Limb (tissue), 2 donors: ENCODE measurements at regions not wholly inside any gene's neighbourhood (a gene's known extent, or its start where the extent isn't known, plus 50 kb on each side); places are given as distances from the start of the nearest gene placed in this dataset.

Source experiments
- DNase-seq, 2 donors: peaks; one replicate each; pipeline ENCODE4 v3.0.0-alpha.2; 2016; ENCODE audit errors: extremely low spot score in 2 of 2

DNA sequence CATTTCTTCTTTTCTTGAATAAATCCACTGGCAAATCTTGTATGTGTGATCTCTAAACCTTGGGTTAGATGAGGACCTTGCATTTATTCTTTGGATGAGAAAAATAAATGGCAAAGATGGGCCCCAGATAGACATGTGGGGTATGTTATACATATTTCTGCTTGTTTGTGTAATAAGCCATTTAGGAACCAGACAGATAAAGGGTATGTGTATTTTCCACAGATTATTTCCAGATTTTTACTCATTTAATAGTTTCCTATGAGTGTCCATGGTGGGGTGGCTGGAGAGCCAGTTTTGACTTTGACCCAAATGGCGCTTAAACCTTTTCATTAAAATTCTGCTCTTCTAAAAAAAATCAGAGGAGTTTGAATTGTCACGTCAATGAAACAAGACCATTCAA, 102.8 kb downstream of the MYCN start:
- no peak for DNase-seq

DNA sequence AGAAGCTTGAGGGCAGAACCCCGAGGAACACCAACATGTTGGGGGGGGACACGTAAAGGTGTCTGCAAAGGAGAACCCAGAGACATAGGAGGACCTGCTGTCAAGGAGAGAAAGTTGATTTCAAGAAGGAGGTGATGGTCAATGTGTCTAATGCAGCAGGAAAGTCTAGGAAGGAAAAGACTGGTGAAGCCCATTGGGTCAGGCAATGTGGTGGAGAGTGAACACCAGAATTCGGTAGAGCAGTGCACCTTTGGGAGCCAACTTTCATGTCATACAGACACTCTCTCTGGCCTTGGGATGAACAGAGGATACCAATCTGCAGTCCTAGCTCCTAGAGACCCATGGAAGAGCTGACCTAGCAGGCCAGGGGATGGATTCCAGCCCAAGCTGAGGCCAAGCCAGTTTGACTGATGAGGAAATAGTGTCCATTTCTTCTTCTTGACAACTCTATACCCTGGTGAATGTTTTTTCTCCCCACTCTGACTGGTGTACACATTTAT, 101.9 kb downstream of the MYCN start:
- no peak for DNase-seq

DNA sequence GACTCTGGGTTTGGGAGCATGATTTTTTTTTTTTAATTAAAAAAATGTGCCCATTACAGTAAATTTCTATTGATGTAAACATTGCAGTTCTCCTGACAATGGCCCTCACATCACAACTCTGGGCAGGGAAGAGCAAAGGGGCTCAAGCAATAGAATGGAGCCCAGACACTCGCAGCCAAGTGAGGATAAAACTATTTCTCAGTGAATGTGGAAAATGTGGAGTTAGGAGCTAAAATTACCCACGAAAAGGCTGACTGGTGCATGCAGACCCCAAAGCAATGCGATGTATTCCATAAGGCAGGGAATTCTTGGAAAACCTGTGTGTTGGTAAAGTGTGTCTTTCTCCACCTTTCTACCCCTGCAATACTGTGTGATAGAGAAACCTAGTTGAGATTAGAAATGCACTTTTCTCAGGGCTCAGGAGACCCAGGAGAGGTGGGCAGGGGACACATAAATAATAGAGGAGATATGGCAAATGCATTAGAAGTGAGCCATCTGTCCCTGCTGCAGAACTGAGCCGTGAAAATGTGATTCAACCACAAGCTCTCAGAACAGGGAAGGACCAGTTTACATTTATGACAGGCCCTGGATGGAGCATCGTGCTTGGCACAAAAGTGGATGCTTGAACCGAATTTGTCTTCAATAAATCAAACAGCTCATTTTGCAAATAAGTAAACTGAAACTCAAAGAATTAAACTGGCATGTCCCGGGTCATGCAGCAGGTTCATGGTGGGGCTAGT, 100.1 kb downstream of the MYCN start:
- DNase-seq, result no peak

DNA sequence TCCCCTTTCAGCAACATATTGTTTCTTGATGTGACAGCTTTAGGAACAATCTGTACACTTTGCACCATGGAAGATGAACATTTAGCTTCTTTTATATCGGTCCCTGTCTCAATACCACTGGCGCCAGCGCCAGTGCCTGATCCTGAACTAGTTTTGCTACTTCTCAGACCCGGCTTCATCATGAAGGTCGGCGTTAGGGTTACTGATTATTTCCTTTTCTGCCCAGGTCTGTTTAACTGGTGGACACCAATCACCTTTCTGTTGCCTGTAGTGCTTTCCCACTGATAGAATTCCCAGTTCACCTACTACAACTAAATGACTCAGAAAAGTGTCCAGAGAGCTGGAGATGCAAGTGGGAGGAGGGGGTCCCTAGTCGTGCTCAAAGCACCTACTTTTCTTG, 99.5 kb downstream of the MYCN start:
- DNase-seq, result no peak

DNA sequence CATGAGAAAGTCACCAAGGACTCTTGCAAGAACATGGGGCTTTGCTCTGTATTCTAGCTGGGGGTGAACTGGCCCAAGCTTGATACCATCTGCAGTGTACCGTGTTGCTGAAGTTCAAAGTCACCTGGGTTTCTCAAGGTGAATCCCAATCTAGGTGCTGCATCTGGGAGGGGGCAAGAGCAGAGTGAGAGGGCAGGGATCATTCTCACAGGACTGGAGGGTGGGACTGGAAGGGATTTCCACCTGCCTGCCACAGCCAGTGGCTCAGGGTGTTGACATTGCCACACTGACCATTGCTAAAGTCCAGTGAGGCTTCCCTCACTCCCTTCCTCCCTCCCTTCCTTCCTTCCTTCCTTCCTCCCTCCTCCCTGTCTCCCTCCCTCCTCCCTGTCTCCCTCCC, 98.7 kb downstream of the MYCN start:
- no peak for DNase-seq

DNA sequence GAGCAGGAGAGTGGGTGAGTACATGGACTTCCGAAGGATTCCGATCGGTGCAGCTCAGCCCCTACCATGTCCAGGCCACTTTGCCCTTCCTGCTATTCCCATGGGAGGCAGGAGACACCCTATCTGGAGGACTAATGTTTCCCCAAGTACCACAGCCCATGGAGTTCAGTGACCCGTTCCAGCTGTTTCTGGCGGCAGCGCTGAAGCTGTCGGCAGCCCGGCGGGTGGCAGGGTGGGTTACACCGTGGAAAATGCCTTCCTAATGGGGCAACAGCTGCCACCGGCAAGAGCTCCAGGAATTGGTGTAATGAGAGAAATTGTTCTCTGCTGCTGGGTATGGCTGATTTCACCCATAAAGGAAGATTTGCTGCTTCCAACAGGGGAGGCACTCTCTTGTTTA, 98.3 kb downstream of the MYCN start:
- peak; percentile 43 to 71 for DNase-seq

DNA sequence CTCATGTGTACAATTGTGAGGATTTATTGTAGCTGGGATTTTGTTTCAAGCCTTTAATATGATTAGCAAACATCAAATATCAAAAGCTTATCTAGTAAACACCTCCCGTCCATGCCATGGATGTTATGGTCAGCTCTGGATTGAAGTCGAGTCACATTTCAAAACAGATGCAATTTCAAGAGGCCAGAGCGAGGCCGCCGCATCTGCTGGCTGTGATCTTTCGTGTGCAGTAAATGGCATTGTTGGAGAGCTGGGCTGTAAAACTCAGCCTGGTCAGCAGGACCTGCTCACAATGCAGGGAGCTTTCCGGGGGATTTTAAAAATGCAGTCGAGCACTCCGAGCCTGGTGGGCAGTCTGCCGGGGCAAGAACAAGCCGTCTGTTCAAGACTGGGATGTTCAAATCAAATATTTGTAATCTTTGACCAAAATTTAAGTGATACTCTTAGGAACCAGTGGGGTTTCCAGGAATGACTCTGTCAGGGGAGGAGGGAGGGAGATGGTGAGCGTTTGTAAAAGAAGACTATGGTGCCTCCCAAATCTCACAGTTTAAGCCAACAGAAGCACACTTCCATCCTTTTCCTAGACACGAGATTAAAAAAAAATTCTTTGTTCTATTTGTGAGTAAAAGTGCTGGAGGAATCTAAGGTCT, 97.6 kb downstream of the MYCN start:
- no peak for DNase-seq

DNA sequence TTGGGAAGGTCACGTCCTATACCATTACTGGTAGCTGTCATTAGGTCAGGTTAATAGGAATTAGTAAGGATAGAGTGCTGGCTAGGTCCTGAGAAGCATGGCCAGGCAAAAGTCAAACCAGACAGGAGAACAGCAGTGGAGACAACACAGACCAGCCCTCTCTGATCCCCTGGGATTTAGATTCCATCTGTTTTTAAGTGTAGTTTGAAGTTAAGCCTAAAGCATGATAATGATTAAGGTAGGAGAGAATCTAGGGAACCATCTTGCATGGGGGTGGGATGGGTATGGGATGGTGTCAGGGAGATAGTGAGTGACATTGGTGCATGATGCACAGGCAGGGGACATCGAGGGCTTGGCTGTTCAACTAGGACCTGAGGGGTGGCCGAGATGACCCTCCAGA, 96.6 kb downstream of the MYCN start:
- no peak for DNase-seq

DNA sequence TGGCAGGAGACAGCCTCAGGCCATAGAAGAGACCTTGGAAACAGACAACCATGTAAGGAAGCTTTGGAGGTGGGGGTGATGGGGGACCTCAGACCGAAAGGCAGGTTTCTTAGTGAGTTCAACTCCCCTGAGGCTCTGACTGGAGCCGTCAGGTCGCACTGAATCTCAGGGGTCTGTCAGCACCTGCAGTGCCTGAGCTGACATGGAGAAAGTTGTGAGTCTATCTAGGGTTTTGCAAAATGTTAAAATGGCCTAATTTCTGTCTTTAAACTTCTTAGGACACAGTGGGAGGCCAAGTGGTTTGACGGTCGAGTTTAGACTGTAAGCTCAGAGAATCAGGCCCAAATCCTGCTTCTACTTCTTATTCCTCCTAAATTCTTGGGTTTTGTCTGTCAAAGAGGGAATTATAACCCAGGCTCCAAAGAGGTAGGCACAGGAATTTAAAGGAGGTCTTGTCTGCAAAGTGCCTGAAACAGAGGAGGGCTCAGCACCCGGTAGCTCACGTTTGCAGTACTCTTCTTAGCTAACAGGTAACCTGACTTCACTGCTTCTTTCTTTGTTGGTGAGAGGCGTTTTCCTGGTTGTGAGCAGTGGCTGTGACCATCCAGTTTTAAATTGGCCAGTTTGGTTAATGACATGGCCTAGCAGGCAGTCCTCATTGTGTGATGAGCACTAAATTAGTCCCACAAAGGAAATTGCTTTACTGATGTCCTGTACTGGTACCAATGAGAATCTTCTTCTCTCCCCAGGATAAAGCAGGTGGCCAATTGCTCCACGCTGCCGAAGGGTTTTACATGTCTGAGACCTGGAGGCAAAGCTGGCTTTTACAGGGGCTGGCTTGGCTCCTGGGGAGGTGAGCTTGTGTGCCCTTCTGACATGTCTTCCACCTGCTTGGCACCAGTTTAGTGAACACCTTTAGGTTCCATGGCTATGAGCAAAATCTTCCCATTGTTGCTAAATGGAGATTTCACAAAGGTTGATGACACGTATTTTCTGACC, 95.7 kb downstream of the MYCN start:
- no peak for DNase-seq

DNA sequence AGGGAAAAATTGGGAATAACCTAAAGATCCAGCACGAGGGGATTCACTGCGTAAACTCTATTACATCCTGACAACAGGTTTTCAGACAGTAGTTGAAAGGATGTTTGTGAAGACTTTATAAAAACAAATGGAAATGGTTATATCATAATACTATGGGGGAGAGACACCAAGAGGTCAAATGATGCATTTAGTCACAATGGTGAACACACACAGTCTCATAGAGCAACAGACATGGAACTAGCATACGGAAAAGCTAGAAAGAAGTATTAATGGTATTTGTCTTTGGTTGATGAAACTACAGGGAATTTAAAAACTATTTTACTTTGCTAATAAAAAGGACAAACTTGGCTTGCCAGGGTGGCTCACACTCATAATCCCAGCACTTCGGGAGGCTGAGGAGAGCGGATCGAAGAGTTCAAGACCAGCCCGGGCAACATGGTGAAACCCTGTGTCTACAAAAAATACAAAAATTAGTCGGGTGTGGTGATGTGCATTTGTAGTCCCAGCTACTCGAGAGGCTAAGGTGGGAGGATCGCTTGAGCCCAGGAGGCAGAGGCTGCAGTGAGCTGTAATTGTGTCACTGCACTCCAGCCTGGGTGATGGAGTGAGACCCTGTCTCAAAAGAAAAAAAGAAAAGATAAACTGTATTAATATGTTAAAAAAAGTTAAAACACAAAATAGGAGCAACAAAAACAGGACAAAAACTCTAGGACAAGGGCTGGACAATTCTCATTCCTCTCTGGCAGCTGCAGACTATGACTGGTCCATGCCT, 94.8 kb downstream of the MYCN start:
- DNase-seq, result no peak

DNA sequence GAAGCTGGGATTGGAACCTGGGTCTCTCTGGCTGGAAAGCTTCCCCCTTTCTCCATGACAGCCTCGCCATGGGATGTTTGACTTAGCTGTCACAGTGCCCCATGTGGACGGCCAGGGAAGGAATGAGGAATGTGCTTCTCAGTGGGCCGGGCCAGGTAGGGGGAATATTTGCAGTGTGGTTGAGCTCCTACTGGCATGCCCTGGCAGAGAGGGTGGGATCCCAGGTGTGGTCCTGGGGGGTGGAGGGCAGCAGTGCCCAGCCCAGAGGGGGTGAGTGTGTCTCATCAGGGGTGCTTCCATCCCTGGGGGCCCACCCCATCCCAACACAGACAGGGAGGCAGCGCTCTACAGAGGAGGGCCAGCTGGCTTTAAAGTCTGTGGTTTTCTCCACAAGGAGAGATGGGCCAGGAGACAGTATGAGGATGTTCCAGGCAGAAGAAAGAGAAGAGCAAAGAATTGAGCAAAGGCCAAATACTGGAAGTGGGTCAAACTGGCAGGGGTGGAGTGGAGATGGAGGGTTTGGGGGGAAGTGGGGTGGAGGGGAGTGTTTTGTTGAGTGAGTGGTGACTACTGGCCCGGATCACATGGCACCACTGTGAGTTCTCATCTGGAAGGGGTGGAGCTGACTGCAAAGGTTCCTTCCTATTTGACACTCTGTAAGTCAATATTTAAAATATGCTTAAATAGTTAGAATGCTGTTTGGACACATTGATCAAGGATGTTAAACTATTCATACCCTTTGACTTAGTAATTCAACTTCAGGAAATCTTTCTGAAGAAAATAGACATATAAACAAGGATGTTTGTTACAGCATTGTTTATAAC, 94.0 kb downstream of the MYCN start:
- no peak for DNase-seq

DNA sequence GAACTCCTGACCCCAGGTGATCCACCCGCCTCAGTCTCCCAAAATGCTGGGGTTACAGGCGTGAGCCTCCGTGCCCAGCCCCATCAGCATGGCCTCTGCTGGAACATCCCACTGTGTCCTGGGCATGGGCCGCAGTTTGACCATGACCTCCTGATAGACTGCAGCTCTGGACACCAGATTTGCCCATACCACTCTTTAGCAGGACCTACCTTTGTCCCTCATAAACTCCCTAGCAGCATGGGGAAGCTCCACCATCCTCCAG, 92.6 kb downstream of the MYCN start:
- DNase-seq, result no peak

DNA sequence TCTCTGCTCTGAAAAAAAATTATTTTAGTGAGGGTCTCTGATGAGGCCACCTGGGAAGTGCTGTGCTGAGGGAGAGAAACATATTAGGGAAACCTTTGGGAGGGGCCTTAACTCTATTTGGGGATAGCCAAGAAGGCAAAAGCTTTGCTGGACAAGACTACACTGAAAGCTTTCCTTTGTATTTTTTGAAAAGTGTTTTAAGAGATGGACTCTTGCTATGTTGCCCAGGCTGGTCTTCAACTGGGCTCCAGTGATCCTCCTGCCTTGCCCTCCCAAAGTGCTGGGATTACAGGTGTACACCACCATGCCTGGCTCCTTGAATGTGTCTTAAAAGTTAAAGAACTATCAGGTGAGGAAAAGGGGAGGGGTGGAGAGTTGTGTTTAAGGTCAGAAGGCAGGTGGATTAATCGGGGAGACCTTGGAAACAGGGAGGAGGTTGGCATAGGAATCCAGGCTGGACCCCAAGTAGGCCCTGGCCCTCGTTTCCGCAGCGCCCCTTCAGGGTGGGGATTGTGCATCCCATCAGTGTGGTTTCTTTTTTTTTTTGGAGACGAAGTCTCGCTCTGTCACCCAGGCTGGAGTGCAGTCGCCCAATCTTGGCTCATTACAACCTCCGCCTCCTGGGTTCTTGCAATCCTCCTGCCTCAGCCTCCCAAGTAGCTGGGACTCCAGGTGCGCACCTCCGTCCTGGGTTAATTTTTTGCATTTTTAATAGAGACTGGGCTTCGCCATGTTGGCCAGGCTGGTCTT, 92.1 kb downstream of the MYCN start:
- no peak for DNase-seq

DNA sequence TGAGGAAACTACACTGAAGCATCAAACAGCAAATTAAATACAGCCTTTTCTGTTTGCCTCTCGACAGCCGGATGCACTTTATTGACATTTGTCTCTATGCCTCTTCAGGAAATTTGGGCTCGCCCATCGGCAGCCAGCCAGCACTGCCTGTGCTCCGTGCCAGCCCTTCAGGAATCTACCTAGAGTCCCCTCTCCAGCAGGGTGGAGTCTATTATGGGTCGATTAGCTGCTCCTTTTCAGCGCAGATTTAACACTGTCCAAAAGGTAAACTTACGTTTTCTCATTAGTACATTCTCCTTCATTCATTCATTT, 91.5 kb downstream of the MYCN start:
- no peak for DNase-seq

DNA sequence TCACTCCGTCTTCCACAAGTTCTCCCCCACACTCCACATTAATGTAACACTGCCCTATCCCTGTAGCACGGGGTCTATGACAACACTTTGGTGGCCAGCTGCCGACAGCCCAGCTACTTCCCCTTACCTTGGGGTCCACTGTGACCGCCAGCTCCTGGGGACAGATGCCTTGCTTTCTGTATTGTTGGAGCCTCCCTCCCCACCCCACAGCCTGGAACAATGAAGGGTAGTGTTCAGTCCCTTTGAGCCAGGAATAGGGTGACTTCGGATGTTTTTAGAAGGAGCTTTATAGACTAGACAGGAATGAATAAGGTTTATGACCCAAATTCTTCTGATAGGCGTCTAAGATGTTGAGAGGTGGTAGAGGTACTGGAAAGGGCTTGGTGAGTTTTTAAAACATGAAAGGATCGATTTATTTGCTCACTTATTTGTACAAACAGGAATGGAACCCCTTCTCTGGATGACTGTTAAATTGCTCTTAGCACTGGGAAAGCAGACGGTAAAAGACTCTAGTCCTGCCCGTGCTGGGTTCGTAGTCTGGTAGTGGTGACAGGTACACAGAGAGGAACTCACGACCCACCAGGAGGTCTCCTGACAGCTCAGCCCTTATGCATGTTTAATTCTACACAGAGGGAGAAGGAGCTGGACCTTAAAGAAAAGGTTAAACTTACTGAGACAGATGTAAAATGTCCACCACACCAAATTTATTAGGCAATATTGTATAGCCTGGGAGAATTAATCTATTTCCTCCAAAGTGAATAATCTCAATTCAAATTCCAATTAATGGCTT, 90.9 kb downstream of the MYCN start:
- DNase-seq, result no peak

DNA sequence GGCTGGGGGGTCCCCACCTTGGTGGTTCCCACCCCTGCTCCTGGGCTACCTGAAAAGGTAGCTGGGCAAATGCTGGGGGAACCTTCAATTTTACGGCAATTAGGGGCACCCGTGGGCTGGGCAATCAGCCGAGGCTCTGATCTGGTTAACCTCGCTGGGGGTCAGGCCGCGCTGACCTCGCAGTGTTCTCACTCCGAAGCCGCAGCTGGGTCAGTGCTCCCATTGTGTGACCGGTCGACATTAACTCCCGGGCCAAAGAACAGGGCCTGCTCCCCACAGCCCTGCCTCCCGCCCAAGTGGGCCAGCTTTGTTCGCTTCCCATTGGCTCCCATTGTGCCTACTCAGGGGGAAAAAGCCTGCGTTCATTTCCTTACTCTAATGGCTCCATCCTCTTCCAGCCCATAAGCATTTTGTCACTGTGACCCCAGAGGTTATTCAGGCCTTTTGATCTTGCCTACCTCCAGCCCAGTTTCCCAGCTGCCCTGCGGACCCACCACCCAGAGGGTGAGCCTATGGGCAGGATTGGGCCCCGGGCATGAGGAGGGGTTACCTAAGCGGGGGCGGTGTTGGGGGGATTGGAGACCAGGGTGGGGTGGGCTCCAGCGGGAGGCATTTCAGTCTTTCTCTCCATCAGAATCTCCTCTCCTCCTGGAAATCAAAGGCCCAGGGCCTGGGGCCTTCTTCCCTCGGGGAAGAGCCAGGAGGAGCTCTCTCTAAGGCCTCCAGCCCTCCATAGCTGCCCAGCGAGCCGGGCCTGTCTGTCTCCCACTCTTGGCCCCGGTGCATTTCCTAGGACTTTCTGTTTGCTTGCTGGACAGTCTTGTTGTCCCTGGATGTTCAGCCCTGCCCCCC, 90.1 kb downstream of the MYCN start:
- DNase-seq, result no peak

DNA sequence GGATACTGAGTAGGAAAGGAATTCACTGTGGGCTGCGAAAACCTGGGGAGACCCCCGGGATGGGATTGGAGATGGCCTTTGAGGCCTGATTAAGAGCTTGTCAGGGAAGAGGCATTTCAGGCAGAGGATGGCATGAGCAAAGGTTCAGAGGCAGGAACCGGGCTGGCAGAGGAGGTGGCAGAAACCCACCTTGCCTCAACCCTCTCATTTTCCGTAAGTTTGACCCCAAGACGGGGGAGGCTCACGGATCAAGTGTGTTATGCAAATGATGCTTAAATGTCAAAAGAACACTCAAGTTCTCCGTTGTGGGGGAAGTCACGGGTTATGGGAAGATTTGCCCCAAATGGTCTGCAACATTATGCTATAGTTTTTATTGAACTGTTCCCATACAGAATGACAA, 88.3 kb downstream of the MYCN start:
- no peak for DNase-seq

DNA sequence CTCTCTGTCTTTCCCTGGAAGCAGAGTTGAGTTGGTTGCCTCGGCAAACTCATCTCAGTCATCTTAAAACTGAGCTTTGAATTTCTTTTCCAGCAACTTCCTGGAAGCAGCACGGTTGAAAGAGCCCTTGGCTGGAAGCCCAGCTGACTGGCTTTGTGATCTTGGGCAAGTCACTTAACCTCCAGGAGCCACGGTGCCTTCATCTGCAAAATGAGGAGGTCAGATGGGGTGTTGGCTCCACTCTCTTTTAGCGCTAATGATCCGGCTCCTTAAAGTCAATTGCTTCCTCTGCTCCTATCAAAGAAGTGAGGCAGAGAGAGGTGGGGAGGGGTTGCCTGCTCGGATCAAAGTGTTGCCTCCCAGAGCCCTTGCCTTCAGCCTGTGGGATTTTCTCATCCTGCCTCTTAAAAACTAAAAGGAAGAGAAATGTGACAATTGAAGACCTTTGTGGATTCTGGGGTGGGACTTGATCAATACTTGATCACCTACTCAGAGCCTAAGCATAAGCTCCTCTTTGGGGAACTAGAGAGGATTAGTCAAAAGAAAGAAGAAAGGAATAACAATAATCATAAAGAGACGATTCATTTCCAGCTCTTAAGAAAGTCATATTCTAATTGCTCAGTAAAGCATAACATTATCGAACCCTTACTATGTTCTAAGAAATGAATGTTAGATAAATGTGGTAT, 86.6 kb downstream of the MYCN start:
- no peak for DNase-seq
